Smooth muscle cell (in vitro differentiated cells): ENCODE measurements at regions not wholly inside any gene's neighbourhood (a gene's known extent, or its start where the extent isn't known, plus 50 kb on each side); places are given as distances from the start of the nearest gene placed in this dataset.

Source experiments
- DNase-seq: peaks from one replicate; lab custom pipeline; 2025; ENCODE audit not compliant: unreplicated experiment; lab: John Stamatoyannopoulos, UW
- H2AFZ ChIP-seq: fragments of 200-600 bp; sonication (generic); 2 replicates; pipeline ENCODE4 v1.6.0; 2016; ENCODE audit warnings: antibody characterized with exemption, low read depth, mild to moderate bottlenecking
- H3F3A ChIP-seq: fragments of 200-600 bp; sonication (generic); 2 replicates; pipeline ENCODE4 v1.6.0; 2017; ENCODE audit warnings: antibody characterized with exemption, low read depth
- H3K27ac ChIP-seq: fragments of 200-600 bp; sonication (generic); 2 replicates; pipeline ENCODE4 v1.5.1; 2016; ENCODE audit warnings: low read depth, mild to moderate bottlenecking
- H3K27me3 ChIP-seq: fragments of 200-600 bp; sonication (generic); 2 replicates; pipeline ENCODE4 v1.6.1; 2016; ENCODE audit warnings: low read depth, mild to moderate bottlenecking
- H3K36me3 ChIP-seq: fragments of 200-600 bp; sonication (generic); 2 replicates; pipeline ENCODE4 v1.5.1; 2016; ENCODE audit warnings: low read depth
- H3K4me1 ChIP-seq: fragments of 200-600 bp; sonication (generic); 2 replicates; pipeline ENCODE4 v1.5.1; 2016; ENCODE audit warnings: low read depth
- H3K4me2 ChIP-seq: fragments of 200-600 bp; sonication (generic); 2 replicates; pipeline ENCODE4 v1.6.0; 2016; ENCODE audit warnings: mild to moderate bottlenecking
- H3K4me3 ChIP-seq: fragments of 200-600 bp; sonication (generic); 2 replicates; pipeline ENCODE4 v1.5.1; 2016; ENCODE audit warnings: mild to moderate bottlenecking
- H3K79me2 ChIP-seq: fragments of 200-600 bp; sonication (generic); 2 replicates; pipeline ENCODE4 v1.6.0; 2016; ENCODE audit warnings: low read depth, mild to moderate bottlenecking
- H3K9ac ChIP-seq: fragments of 200-600 bp; sonication (generic); 2 replicates; pipeline ENCODE4 v1.6.0; 2016; ENCODE audit warnings: low read depth
- H3K9me3 ChIP-seq: fragments of 200-600 bp; sonication (generic); replicated peaks from 2 replicates; pipeline ENCODE4 v1.5.1; 2016; ENCODE audit warnings: low read depth
- H4K20me1 ChIP-seq: fragments of 200-600 bp; sonication (generic); 2 replicates; pipeline ENCODE4 v1.6.0; 2016; ENCODE audit warnings: low read depth
- CTCF ChIP-seq: fragments of 200-600 bp; sonication (generic); IDR thresholded peaks from 2 replicates; pipeline ENCODE4 v1.5.1; 2017; ENCODE audit warnings: borderline replicate concordance, mild to moderate bottlenecking, antibody characterized with exemption; ENCODE audit not compliant: insufficient read depth, poor library complexity, severe bottlenecking
- WGBS: methylation state at CpG from one replicate; pipeline ENCODE4 v1.1.7; 2016; ENCODE audit warnings: low lambda C conversion rate; 5-methylcytosine and 5-hydroxymethylcytosine counted together

GRCh38 chr6:90463359-90463758, 123.5 kb downstream of the MAP3K7 start:
- peaks cover 33% of the 10 kb centered on the region for H3K4me1 ChIP-seq
- H3K27ac ChIP-seq: no peak overlapping the region
- no peaks in the 10 kb centered on the region for H3K36me3 ChIP-seq
- H3F3A ChIP-seq: peaks cover 8% of the 10 kb centered on the region
- H3K27me3 ChIP-seq: no peaks in the 10 kb centered on the region
- no peak overlapping the region for H2AFZ ChIP-seq
- H3K79me2 ChIP-seq: no peaks in the 10 kb centered on the region
- H3K4me2 ChIP-seq: no peak overlapping the region
- H3K9ac ChIP-seq: no peak overlapping the region
- H3K9me3 ChIP-seq: no peaks in the 10 kb centered on the region
- DNase-seq: no peak
- no peaks in the 10 kb centered on the region for H4K20me1 ChIP-seq
- no peak for TF ChIP-seq CTCF
- 92% methylated on average over 3 of the region's 3 CpGs for WGBS
- H3K4me3 ChIP-seq: no peak overlapping the region

- Histone ChIP-seq H3K27me3 (no peaks in the 10 kb centered on the region), H3K27ac (no peak overlapping the region), H4K20me1 (no peaks in the 10 kb centered on the region), H3K36me3 (no peaks in the 10 kb centered on the region), H3K4me1 (peaks cover 25% of the 10 kb centered on the region), H3K79me2 (no peaks in the 10 kb centered on the region), H3F3A (no peaks in the 10 kb centered on the region), H2AFZ (no peak overlapping the region), H3K9me3 (no peaks in the 10 kb centered on the region), H3K4me2 (no peak overlapping the region), H3K4me3 (no peak overlapping the region), H3K9ac (no peak overlapping the region)
- DNase-seq: no peak
- 76% methylated on average over 2 of the region's 2 CpGs for WGBS
- no peak for TF ChIP-seq CTCF
These were observed 124.8 kb downstream of the MAP3K7 start for GRCh38 chr6:90462102-90462501.

GRCh38 chr6:90461383-90461782, 125.5 kb downstream of the MAP3K7 start:
- no peak for TF ChIP-seq CTCF
- Histone ChIP-seq H2AFZ (no peak overlapping the region), H3K4me1 (peaks cover 18% of the 10 kb centered on the region), H3K79me2 (no peaks in the 10 kb centered on the region), H3K27me3 (no peaks in the 10 kb centered on the region), H3K4me3 (no peak overlapping the region), H4K20me1 (no peaks in the 10 kb centered on the region), H3K36me3 (no peaks in the 10 kb centered on the region), H3F3A (no peaks in the 10 kb centered on the region), H3K9me3 (no peaks in the 10 kb centered on the region), H3K4me2 (no peak overlapping the region), H3K9ac (no peak overlapping the region), H3K27ac (no peak overlapping the region)
- no peak for DNase-seq
- 74% methylated on average over 3 of the region's 3 CpGs for WGBS

GRCh38 chr6:90460051-90460450, 126.8 kb downstream of the MAP3K7 start:
- Histone ChIP-seq H3K27me3 (no peaks in the 10 kb centered on the region), H3F3A (no peaks in the 10 kb centered on the region), H3K4me2 (peak overlapping the region; percentile 30), H4K20me1 (no peaks in the 10 kb centered on the region), H3K9ac (peak overlapping the region; percentile 50), H3K27ac (peak overlapping the region; percentile 58), H3K36me3 (no peaks in the 10 kb centered on the region), H3K9me3 (no peaks in the 10 kb centered on the region), H3K4me1 (peaks cover 5% of the 10 kb centered on the region), H3K79me2 (no peaks in the 10 kb centered on the region), H2AFZ (no peak overlapping the region), H3K4me3 (no peak overlapping the region)
- no peak for TF ChIP-seq CTCF
- DNase-seq: no peak
- 64% methylated on average over 5 of the region's 5 CpGs for whole genome bisulfite sequencing
